Suppressor macrophage treated with lipopolysaccharide for 4 hours (primary cell): ENCODE measurements at regions not wholly inside any gene's neighbourhood (a gene's known extent, or its start where the extent isn't known, plus 50 kb on each side); places are given as distances from the start of the nearest gene placed in this dataset.

ENCODE experiments used
- DNase-seq: peaks from one replicate; pipeline ENCODE4 v3.0.0-alpha.2; 2020

DNA sequence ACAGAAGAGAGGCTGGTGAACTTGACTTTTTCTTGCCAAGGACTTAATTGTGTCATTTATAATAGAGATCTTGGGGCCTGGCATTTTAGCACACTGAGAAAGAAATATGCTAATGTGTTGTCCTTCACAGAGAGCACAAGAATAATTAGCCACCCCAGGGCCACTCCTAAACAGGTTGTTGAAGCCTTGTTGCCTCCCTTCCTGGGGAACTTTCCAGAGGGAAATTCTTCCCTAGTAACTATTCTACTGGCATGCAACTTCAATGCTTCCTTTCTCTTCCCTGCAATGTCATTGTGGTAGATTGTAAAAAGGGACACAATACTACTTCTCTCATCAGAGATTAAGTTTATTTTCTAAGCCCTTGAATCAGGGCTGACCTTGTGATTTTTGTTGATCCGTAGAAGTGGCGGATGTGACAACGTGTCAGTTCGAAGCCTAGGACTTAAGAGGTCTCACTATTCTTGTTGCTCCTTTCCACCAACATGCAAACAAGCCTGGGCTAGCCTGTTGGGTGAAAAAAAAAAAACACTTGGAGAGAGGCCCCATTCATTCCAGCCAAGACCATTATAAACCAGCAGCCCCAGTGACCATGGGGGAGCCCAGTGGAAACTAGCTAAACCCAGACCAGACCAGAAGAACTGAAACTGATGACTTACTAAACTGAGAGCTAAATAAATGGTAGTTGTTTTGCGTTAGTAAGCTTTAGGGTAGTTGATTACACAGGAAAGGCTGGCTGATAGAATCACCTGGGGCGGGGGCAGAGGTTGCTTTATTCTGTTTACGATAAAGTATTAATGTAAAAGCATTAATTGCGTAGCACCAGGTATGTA is 287.2 kb downstream of the SHQ1 start:
- no peak for DNase-seq

DNA sequence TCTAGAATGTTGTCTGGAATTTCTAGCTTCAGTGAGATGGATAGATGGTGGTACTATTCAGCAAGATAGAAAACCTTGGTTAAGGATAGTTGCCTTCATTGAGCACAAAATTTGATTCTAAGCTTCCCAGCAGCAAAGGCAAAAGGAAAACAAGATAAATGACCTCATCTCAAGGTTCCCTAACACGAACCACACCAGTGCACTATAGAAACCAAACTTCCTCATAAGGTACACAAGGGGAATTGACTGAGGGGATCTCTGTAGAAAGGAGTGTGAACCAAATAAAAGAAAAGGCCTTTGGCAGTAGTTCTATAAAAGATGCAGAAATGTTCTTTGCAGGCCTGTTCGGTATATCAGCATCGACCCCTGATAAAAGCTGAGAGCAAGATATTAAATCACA is 288.9 kb downstream of the SHQ1 start:
- DNase-seq: peak; percentile 57

DNA sequence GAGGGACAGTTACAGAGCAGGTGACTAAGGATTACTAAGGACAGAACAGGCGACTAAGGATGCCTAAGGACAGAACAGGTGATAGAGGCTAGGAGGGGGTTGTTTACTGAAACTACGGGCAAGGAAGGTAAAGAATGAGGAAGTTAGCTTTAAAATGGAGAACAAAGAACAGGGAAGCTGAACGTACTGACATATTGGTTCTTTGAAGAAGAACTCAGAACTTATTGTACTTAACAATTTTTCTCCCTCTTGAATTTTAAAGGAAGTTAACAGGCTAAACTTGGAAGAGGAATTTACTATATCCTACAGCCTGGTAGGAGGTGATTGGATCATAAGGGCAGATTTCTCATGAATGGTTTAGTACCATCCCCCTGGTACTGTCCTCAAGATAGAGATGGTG is 290.2 kb downstream of the SHQ1 start:
- DNase-seq: no peak

DNA sequence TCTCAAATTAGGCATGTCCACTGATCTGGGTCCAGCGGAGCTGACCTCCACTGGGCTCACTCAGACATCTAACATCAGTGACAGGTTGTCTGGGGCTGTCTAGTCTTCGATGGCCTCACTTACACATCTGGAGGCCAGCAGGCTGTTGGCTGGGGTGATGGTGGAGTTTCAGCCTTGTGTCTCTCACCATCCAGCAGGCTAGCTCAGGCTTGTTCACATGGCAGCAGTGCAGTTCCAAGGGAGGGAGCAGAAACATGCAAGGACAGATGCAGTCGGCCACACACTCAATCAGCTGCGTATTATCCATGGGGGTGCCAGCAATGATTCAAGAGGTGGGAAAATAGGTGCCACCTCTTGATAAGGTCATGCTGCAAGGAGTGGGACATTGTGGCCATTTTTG is 292.5 kb downstream of the SHQ1 start:
- no peak for DNase-seq

DNA sequence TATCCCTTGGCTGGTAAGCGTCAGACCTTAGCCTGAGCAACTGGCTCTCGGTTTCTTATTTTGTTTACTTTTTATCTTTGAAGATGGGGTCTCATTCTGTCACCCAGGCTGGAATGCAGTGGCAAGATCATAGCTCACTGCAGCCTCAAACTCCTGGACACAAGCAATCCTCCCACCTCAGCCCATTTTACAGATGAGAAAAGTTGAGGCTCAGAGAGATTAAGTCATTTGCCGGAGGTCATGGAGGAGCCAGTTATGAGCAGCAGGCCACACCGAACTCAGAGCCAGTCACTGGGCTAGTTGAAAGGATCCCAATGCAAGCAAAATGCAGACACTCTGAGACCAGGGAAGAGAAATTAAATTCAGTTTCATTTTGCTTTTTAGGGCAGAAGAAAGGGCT is 293.6 kb downstream of the SHQ1 start:
- no peak for DNase-seq

DNA sequence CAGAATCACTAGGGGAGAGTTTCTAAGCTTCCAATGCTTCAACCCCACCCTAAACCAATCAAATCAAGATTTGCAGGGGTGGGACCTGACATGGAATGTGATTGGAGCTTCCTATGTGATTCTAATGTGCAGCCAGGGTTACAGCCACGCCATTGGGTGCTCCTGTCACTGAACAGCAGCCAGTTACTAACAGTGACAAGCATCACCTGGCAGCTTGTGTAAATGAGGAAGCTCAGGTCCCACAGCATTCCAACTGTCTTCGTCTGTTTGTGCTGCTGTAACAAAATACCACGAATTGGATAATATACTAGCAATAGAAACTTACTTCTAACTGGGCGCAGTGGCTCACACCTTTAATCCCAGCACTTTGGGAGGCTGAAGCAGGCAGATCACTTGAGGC is 294.9 kb downstream of the SHQ1 start:
- DNase-seq: no peak

DNA sequence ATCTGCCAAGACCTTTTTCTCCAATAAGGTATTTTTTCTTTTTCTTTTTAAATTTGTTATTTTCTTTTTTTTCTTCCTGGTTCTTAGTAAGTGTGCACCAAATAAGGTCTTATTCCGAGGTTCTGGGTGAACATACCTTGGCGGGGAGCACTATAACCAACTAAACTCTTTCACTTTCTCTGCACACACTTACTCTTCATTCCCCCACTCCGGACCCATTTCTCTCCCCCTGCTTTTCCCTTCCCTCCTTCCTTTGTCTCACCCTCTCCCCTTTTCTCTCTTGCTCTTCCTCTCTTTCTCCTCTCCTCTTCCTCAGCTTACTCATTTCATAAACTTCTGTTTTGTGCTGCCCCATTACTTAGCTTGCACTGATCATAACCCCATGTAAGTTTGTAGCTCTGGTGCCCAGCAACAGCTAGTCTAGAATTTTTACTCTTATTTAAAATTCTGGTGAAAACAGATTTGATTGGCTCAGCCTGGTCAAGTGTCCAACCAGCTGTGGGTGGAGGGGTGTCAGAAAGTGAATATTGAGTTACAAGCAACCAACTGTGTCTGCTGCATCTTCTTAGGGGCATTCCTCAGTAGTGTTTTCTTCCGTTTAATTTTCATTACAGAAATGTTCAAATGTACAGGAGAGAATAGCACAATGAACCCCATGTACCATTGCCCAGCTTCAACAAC is 297.5 kb downstream of the SHQ1 start:
- DNase-seq: no peak

DNA sequence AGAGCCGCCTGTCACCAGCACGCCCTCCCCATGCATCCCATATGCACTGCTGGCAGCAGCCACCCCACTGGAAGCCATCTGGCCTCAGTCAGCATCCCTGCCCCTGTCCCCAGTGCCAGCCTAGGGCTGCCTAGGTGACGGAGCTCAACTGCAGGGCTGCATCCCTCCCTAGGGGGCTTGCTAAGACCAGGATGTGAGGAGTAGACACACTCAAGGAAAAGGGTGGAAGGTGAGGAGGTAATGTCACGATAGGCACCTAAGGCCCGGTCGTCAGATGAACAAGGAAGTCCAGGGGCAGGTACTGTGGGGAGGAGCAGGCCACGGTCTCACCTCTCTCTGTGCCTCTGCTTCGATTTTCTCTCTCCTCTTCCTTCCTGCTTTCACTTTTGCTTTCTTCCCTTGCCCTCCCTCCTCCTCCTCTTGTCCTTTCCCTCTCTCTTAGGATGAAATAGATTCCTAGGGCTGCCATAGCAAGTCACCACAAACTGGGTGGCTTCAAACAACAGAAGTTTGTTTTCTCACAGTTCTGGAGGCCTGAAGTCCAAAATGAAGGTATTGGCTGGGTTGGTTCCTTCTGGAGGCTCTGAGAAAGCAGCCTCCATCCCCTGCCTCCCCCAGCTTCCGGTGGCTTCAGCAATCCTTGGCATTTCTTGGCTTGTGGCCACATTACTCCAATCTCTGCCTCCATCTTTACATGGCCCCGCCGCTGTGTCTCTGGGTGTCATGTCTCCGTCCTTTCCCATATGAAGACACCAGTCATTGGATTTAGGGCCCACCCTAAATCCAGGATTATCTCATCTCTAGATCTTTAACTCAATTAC is 298.3 kb downstream of the SHQ1 start:
- no peak for DNase-seq

DNA sequence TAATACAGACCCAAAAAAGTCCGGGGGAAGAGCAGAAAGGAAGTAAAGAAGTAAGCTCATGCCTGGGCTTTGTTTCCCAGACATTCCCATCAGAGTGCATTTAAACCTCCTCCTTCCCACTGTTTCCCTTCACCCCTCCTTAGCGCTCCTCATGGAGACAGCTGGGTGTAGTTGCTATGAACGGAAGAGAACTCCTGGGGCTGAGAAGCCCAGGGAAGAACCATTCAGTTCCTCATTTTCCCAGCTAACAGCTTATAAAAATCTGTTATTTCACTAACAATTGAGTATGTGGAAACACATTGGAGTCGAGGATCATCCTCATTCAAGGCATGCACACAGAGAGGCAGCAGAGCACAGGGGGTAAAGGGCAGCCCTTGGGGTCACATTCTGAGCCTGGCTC is 299.3 kb downstream of the SHQ1 start:
- no peak for DNase-seq

DNA sequence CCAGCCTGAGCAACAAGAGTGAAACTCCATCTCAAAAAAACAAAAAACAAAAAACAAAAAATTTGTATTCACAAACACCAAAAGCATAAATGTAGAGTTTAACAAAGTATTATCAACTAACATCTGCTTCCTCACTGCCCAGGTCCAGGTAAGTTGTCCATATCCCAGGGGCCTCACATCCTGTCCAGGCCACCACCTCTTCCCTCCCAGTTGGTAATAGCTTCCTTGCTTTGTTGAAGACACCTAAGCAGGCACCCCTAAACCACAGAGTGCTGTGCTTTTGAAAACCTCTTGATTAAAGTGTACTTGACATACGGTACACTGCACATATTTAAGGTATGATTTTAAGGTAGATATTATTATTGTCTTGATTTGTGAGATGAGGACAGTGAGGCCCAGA is 299.8 kb downstream of the SHQ1 start:
- no peak for DNase-seq

DNA sequence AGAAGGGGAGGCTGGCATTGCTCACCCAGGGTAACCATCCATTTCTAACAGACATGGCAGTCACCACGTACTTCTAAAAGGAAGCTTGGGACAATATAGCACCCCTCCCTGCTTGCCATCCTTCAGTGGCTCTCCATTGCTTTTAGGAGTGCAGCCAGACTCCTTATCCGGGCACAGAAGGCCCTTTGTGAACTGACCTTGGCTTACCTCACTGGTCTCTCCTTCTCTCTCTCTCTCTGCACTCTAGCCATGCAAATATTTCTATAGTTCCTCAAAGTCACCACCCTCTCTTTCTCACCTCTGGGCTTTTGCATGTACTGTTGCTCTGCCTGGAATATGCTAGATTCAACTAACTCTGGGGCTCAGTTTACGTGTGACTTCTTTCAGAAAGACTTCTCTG is 301.1 kb downstream of the SHQ1 start:
- no peak for DNase-seq

DNA sequence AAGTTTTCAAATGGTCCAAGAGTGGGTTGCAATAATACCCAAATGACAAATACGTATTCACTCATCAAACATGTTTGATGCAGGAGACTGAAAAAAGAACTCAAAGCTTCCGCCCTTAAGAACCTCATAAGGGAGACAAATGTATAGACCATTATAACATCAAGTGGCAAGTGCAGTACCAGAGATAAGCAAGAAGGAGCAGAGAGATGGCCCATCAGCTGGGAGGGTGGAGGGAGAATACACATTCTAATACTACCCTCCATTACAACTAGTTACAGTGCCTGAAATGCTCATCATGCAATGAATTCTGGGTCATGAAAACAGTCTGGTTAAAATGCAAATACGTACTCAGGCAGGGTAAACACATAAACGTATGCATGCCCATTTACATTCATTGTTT is 304.0 kb downstream of the SHQ1 start:
- no peak for DNase-seq

DNA sequence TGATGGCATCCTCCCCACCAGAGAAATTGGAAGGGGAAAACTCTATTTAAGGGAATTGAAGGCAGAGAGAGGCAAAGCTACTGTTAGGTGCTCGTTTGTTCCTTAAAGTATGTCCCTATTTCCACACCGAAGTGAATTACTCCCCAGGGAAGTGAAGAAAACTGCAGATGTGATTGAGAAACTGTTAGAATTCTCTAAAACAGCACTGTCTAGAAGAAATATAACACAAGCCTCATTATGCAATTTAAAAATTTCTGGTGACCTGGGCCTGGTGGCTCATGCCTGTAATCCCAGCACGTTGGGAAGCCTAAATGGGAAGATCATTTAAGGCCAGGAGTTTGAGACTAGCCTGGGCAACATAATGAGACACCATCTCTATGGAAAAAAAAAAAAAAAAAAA is 305.0 kb downstream of the SHQ1 start:
- DNase-seq: peak; percentile 74

DNA sequence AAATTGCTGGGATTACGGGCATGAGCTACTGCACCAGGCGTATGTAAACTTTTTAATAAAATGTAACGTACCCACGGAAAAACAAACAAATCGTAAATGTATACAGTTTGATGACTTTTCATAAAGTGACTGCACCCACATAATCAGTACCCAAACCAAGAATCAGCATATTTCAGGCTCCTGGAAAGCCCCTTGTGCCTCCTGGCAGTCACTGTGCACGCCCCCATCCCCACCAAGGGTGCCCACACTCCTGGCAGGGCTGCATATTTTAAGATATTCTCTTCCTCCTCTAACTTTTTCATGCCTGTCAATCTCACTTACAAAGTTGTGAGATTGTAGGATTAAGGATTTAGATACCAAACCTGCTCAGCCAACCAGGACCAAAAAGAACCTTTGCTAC is 305.5 kb downstream of the SHQ1 start:
- no peak for DNase-seq

DNA sequence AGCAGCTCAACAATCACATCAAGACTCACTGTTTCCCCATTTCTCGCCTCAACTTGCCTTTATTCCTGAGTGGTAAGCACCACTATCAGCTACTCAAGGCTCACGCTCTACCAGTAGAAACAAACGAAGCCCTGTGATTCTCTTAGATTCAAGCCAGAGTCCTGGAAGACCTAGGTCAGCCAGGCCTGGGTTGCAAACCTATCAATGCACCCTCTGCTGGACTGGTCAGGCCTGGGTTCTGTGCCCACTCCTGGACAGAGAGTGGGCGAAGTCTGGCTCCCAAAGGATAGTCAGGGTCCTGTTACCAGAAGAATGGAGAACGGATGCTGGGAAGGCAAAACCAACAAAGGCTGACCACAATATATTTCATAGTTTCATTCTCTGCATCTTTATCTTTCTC is 308.4 kb downstream of the SHQ1 start:
- DNase-seq: no peak

DNA sequence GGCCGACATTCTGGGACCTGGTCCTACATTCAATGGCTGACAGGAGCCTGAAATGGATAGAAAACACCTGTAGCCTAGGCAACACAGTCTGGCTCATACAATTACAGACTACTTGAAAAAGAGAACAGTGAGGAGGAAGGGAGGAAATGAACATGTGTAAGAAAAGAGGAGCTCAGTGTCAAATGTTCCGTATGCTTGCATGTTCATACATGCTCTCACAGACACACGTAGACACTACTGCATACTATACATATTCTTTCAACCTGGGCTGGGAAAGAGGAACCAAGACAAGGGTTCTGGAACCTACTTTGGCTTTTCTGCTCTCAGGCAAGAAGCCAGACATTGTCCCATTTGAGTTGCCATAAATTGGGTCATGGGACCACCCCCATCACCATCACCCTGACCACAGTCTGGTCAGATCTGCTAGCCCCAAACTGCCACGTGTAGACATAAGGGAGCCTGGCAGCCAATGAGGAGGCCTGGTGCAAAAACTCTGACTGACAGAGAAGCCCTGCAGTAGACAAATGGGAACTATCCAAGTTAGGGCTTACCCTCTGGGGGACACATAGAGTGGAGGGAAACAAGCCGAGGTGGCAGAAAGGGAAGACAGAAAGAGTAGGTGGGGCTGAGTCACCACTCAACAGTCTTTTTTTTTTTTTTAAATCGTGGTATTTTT is 310.0 kb downstream of the SHQ1 start:
- peak; percentile 52 for DNase-seq

DNA sequence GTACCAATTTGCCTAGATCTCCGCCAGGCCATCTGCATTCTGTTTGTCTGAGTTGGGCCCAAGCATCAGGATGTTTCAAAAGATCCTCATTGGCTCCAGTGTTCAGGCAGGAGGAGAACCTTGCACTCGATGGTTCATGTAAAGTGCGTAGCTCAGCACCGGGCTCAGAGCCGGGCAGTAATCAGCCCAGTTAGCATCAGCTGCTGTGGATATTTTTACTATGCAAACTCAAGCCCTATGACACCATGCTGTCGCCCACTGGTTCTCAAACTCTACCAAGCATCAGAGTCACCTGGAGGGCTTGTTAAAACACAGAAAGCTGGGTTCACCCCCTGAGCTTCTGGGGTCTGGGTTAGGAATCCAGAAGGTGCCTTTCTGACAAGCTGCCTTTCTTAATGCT is 310.8 kb downstream of the SHQ1 start:
- DNase-seq: no peak

DNA sequence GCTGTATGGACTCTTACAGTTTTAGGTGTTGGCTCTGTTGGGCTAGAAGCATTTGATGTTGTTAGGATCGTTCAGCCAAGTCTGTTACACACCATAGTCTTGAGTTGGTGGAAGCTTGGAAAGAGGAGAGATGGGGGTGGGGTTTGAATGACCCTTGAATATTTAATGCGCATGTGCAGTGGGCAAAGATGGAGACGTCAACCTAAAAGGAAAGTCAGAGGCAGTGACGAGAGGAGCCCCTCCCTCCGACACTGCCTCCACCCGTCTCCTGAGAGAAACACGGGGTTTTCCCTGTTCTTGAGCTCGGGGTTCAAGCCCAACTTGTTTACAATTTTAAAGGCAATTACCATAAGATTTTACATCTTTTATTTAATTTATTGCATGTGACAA is 311.4 kb downstream of the SHQ1 start:
- DNase-seq: no peak

DNA sequence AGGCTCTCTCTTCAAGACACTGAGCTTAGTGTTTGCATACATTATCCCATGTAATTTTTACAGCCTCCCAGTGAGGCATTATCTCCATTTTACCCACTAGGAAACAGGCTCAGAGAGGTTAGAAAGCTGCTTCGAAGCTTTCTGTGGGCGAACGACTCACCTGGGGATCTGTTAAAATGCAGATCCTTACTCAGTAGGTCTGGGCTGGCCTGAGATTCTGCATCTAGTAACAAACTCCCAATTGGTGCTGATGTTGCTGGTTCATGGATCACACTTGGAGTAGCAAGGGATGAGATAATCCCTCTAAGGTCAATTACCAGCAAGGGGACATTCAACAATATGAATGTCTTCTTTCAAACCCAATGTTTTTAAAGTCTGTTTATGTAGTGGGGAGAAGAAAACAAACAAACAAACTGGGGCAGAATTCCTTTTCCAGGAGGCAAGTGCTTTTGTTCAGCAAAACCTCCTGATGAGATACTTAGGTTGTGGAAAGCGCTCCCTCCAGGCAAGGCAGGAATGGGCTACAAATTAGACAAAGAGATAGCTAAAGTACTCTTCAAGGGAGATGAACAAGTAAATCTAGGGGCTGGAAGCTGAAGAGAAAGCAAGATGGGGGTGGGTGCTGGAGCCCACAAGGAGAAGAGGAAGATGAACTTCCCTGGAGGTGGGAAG is 311.9 kb downstream of the SHQ1 start:
- no peak for DNase-seq

DNA sequence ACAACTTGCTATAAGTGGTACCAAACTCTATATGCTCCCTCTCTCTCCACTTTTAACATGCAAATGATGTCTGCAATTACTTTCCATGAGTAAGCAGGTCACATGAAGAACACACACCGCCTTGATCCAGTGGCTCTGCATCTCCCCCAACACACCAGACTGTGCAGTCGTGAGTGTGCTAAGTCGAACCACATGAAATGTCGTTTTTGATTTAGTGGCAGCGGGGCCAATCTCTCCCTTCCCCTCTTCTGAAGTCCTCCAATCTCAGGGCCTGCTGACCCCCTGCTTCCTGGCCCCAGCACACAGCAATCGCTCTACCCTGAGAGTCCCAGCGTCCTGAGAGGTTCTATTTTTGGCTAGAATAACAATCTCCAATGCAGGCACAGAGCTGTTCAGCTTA is 312.5 kb downstream of the SHQ1 start:
- no peak for DNase-seq

DNA sequence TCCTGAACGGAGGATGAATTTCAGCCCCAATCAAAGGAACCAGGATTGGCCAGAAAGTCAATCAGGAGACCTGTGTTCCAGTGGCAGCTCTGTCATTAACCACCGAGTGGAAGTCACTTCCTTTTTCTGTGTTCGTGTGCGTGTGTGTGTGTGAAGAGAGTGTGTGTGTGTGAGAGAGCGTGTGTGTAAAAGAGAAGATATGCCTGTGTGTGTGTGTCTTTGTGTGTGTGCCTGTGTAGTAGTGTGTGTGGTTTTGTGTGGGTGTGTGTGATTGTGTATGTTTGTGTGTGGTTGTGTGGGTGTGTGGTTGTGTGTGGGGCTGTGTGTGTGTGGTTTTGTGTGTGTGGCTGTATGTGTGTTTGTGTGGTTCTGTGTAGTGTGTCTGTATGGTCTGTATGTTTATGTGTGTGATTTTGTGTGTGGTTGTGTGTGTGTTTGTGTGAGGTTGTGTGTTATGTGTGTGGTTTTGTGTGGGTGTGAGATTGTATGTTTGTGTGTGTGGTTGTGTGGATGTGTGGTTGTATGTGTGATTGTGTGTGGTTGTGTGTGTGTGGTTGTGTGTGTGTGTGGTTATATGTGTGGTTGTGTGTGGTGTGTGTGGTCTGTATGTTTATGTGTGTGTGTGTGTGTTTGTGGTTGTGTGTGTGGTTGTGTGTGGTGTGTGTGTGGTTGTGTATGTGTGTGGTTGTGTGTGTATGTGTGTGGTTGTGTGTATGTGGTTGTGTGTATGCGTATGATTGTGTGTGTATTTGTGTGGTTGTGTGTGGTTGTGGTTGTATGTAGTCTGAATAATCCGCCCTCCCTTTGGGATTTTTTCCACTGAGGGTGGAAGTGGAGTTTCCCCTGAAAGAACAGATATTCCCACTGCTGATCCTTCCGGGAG is 314.4 kb downstream of the SHQ1 start:
- DNase-seq: peak; percentile 54

DNA sequence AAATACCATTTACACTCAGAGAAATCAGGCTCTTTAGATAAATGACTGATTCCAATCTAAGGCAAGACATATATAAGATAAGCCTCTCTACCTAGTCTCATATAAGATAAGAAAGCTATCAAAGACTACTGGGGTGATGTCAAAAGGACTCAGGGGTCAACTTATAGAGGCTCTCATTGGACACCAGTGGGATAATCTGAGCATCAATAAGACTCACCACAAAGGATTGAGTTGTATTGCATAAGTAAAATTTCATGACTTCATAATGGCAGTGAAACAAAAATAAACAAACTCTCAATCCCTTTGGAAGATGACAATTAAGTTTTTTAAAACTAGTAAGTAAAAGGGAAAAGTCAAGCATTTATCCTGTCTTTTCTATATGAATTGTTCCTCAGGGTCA is 317.8 kb downstream of the SHQ1 start:
- DNase-seq: no peak
